ENCODE measurements at regions not wholly inside any gene's neighbourhood (a gene's known extent, or its start where the extent isn't known, plus 50 kb on each side); places are given as distances from the start of the nearest gene placed in this dataset.

- TF ChIP-seq POLR2A (IDR thresholded peaks at IDR 0.05) (no peak), CTCF (IDR thresholded peaks at IDR 0.05 in 4 of 5, conservative IDR thresholded peaks at IDR 0.05 in 1 of 5) (no peak)
Observed at GRCh38 chr2:19036091-19036490, 322.3 kb downstream of the OSR1 start.
